Fibroblast of pulmonary artery (primary cell): ENCODE measurements at regions not wholly inside any gene's neighbourhood (a gene's known extent, or its start where the extent isn't known, plus 50 kb on each side); places are given as distances from the start of the nearest gene placed in this dataset.

ENCODE experiments used
- DNase-seq: peaks from one replicate; pipeline ENCODE4 v3.0.0-alpha.2; 2010; ENCODE audit warnings: low read depth
- H3K4me3 ChIP-seq: replicated peaks from 2 replicates; pipeline ENCODE4 v1.5.1; 2011; ENCODE audit warnings: low read depth, mild to moderate bottlenecking, control low read depth, low read length, moderate library complexity
- TF ChIP-seq, protein P1 (sequence below): IDR thresholded peaks from 2 replicates; pipeline ENCODE4 v1.5.1; 2011; ENCODE audit warnings: mild to moderate bottlenecking, control low read depth, low read length, inconsistent platforms; ENCODE audit errors: missing control alignments

DNA sequence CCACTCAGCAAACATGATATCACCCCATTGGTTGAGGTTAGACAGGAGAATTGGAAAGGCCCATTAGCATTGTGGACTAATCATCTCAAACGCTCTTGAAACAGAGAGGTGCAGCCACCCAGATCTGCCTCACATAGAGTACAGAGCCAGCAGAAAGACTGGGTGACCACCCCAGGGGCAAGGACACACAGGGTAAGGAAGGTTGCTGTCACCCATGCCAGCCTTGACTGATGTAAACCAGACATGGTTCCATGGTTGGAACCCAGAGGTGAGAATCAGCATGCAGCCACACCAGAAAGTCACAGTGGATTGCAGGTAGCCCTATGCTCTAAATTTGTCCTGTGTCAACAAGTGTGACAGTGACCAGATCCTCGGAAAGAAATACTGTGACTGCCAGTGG, 1268.8 kb downstream of the EFNB2 start:
- DNase-seq, result no peak
- H3K4me3 ChIP-seq, result no peak overlapping the region
- TF ChIP-seq, protein P1, sequence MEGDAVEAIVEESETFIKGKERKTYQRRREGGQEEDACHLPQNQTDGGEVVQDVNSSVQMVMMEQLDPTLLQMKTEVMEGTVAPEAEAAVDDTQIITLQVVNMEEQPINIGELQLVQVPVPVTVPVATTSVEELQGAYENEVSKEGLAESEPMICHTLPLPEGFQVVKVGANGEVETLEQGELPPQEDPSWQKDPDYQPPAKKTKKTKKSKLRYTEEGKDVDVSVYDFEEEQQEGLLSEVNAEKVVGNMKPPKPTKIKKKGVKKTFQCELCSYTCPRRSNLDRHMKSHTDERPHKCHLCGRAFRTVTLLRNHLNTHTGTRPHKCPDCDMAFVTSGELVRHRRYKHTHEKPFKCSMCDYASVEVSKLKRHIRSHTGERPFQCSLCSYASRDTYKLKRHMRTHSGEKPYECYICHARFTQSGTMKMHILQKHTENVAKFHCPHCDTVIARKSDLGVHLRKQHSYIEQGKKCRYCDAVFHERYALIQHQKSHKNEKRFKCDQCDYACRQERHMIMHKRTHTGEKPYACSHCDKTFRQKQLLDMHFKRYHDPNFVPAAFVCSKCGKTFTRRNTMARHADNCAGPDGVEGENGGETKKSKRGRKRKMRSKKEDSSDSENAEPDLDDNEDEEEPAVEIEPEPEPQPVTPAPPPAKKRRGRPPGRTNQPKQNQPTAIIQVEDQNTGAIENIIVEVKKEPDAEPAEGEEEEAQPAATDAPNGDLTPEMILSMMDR, result no peak

- no peak for DNase-seq
- no peak overlapping the region for H3K4me3 ChIP-seq
- TF ChIP-seq, protein P1, result no peak
Measured at GRCh38 chr13:105262579-105262978, 1272.9 kb downstream of the EFNB2 start.

DNA sequence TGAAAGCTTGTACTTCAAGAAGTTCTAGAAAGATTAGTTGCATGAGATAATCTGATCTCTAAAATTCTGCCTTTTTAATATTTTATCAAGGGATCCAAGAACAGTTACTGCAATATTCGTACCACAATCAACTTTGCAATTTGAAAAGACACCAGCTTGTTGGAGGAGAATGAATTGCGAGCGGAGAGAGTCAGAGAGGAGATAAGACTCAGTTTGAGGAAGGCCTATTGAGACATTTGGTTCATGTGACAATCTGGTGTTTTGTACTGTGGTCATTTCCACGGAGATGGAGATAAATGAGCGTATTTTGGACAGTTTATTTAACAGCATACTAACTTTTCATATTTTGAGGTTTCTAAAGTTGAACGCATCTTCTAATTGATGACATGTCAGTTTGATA, 1276.0 kb downstream of the EFNB2 start:
- H3K4me3 ChIP-seq, result no peak overlapping the region
- DNase-seq, result no peak
- TF ChIP-seq, protein P1, result no peak

- no peak for DNase-seq
- TF ChIP-seq, protein P1, result no peak
- no peak overlapping the region for H3K4me3 ChIP-seq
Measured at GRCh38 chr13:105255472-105255871, 1280.0 kb downstream of the EFNB2 start.

DNA sequence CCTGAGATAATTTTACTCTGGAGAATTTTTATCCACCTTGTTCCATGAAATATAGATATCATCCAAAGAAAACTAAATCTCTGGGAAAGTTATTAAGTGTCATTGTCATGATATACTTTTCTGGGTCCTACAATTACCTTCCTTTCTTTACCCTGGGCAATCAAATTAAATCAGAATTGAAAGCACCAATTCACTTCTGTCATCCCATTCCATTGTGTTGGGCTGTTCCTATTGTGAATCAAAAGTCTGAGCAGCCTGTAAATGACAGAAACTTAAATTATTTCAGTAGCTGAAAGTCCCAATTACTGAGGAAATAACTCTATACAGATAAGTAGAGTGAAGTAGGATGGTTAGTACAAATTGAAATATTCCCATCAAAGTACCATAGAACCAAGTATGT, 1284.2 kb downstream of the EFNB2 start:
- H3K4me3 ChIP-seq, result no peak overlapping the region
- DNase-seq, result no peak
- TF ChIP-seq, protein P1, result no peak

DNA sequence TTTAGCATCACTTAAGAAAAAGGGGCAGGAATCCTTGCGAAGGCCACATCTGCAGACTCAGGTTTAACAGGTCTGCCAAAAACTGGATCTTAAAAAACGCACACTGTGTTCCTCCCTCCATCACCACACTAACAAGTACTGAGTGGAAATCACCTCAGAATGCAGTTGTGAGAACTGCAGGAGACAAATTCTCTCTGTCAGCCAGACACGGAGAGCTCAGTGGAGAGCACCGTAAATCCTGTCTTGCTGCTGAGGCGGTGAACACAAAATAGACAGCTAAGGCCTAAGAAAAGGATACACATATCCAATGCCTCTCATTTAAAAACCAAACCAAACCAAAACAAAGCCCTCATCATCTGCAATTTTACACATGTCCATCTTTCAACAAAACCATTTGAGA, 1287.6 kb downstream of the EFNB2 start:
- DNase-seq, result no peak
- TF ChIP-seq, protein P1, result no peak
- no peak overlapping the region for H3K4me3 ChIP-seq

- TF ChIP-seq, protein P1, result no peak
- DNase-seq, result no peak
- no peak overlapping the region for H3K4me3 ChIP-seq
Measured at GRCh38 chr13:105240371-105240770, 1295.1 kb downstream of the EFNB2 start.
